ENCODE measurements at regions not wholly inside any gene's neighbourhood (a gene's known extent, or its start where the extent isn't known, plus 50 kb on each side); places are given as distances from the start of the nearest gene placed in this dataset.

GRCh38 chr2:64857581-64858471 lies 131.4 kb upstream of the SLC1A4 start:
- Histone ChIP-seq H3K9me2 (no peaks in the 10 kb centered on the region), H3K27me3 (ENCODE audit: insufficient read depth) (no peaks in the 10 kb centered on the region), H3F3A (replicated peaks; ENCODE audit: insufficient read depth) (no peaks in the 10 kb centered on the region), H3K9me3 (no peaks in the 10 kb centered on the region), H3K9ac (no peak overlapping the region), H3K27ac (ENCODE audit: low read depth in 2 of 2, low read length in 1 of 2) (peak overlapping the region in 1 of 2 experiments; percentile 38; a peak in 1 of 4 replicates), H3K4me3 (ENCODE audit: low read depth in 2 of 2, low read length in 1 of 2) (no peak overlapping the region), H3K4me2 (no peak overlapping the region), H3K79me2 (ENCODE audit: insufficient read depth) (no peaks in the 10 kb centered on the region), H3K4me1 (ENCODE audit: control insufficient read depth in 1 of 2, insufficient read depth in 2 of 2, low read depth in 1 of 2, low read length in 1 of 2) (peaks cover 9% of the 10 kb centered on the region in 2 experiments; a peak in 1 of 4 replicates), H3K36me3 (replicated peaks in 1 of 2; ENCODE audit: control insufficient read depth in 1 of 2, insufficient read depth in 2 of 2, low read length in 1 of 2) (no peaks in the 10 kb centered on the region), H4K20me1 (ENCODE audit: insufficient read depth) (no peaks in the 10 kb centered on the region), H2AFZ (ENCODE audit: low read depth) (no peak overlapping the region; the same call in 1 of the 2 replicates)
- peak; percentile 47 for DNase-seq
- ChIA-PET CTCF (interaction anchor here (0.9 to 2.4 kb wide), 4 partner anchors 15 to 271 kb away, joined by 3 to 16 read pairs (median 4); no protein-coding TSS in a partner anchor), POLR2A (interaction anchor here (1.1 kb wide), 1 partner anchor 204 kb away, joined by 5 read pairs; the partner anchor contains the start of gene SERTAD2)
- 84% methylated on average over 16 of the region's 18 CpGs for WGBS (ENCODE audit: low lambda C conversion rate)
- TF ChIP-seq REST (IDR thresholded peaks at IDR 0.05; ENCODE audit: low read depth, low read length), result 0 out of 2 replicates have a peak, but pooled peaks have one; percentile 16
- TF ChIP-seq RXRA (IDR thresholded peaks at IDR 0.05; ENCODE audit: borderline replicate concordance, low read depth), result no peak

- ChIA-PET POLR2A (interaction anchor here (1.1 kb wide), 1 partner anchor 205 kb away, joined by 5 read pairs; the partner anchor contains the start of gene SERTAD2), CTCF (interaction anchor here (0.9 to 2.4 kb wide), 4 partner anchors 14 to 231 kb away, joined by 3 to 16 read pairs (median 4); no protein-coding TSS in a partner anchor)
- Histone ChIP-seq H4K20me1 (ENCODE audit: insufficient read depth) (no peaks in the 10 kb centered on the region), H3K9ac (no peak overlapping the region), H3K4me1 (ENCODE audit: control insufficient read depth in 1 of 2, insufficient read depth in 2 of 2, low read depth in 1 of 2, low read length in 1 of 2) (peaks cover 9% of the 10 kb centered on the region in 2 experiments; a peak in 1 of 4 replicates), H3K79me2 (ENCODE audit: insufficient read depth) (no peaks in the 10 kb centered on the region), H3K27me3 (ENCODE audit: insufficient read depth) (no peaks in the 10 kb centered on the region), H3K4me3 (ENCODE audit: low read depth in 2 of 2, low read length in 1 of 2) (no peak overlapping the region), H3F3A (replicated peaks; ENCODE audit: insufficient read depth) (no peaks in the 10 kb centered on the region), H3K36me3 (replicated peaks in 1 of 2; ENCODE audit: control insufficient read depth in 1 of 2, insufficient read depth in 2 of 2, low read length in 1 of 2) (no peaks in the 10 kb centered on the region), H3K27ac (ENCODE audit: low read depth in 2 of 2, low read length in 1 of 2) (no peak overlapping the region; a peak in 1 of 4 replicates), H3K4me2 (no peak overlapping the region), H2AFZ (ENCODE audit: low read depth) (no peak overlapping the region), H3K9me2 (no peaks in the 10 kb centered on the region), H3K9me3 (no peaks in the 10 kb centered on the region)
- DNase-seq, result no peak
- WGBS (ENCODE audit: low lambda C conversion rate), result 76% methylated on average over 9 of the region's 10 CpGs
- no peak for TF ChIP-seq ELF1 (IDR thresholded peaks at IDR 0.05)
- no peak for TF ChIP-seq SIN3A (IDR thresholded peaks at IDR 0.05; ENCODE audit: borderline replicate concordance, low read depth, low read length)
- TF ChIP-seq FOSL2 (IDR thresholded peaks at IDR 0.05; ENCODE audit: borderline replicate concordance, low read depth), result no peak
- no peak for TF ChIP-seq RFX5 (IDR thresholded peaks at IDR 0.05; ENCODE audit: low read length)
- TF ChIP-seq GATA2 (CRISPR knock-in tag; IDR thresholded peaks at IDR 0.05), result no peak
- no peak for TF ChIP-seq EP300 (IDR thresholded peaks at IDR 0.05; ENCODE audit: borderline replicate concordance in 1 of 2, low read depth in 1 of 2, low read length in 1 of 2)
- no peak for TF ChIP-seq TEAD4 (IDR thresholded peaks at IDR 0.05; ENCODE audit: borderline replicate concordance, insufficient read depth)
- TF ChIP-seq ZBTB33 (IDR thresholded peaks at IDR 0.05; ENCODE audit: borderline replicate concordance, low read depth), result no peak
- TF ChIP-seq MXI1 (IDR thresholded peaks at IDR 0.05; ENCODE audit: low read depth, low read length), result no peak
- TF ChIP-seq CTCF (IDR thresholded peaks at IDR 0.05), result no peak
- no peak for TF ChIP-seq MEF2A (IDR thresholded peaks at IDR 0.05; ENCODE audit: borderline replicate concordance, low read depth)
- no peak for TF ChIP-seq IRF3 (IDR thresholded peaks at IDR 0.05; ENCODE audit: low read depth, low read length)
Observed at GRCh38 chr2:64858541-64859311, 130.5 kb upstream of the SLC1A4 start.
